Adrenal gland (tissue), 9 donors: ENCODE measurements at regions not wholly inside any gene's neighbourhood (a gene's known extent, or its start where the extent isn't known, plus 50 kb on each side); places are given as distances from the start of the nearest gene placed in this dataset.

Experiments
- DNase-seq, 7 donors: peaks; one replicate each; pipeline ENCODE4 v3.0.0-alpha.2; 2019 to 2020
- H3K27ac ChIP-seq, 5 donors: fragments of 200-600 bp; sonication (generic) in 4 of 5; 1 replicate in 3 of 5; 2 replicates in 2 of 5; pipeline versions ENCODE4 v1.5.1 to v1.8.0; 2016 to 2020; ENCODE audit warnings: mild to moderate bottlenecking in 1 of 5
- H3K27me3 ChIP-seq: fragments of 200-600 bp; 2 replicates; pipeline ENCODE4 v1.8.0; 2021
- H3K36me3 ChIP-seq, 2 donors: fragments of 200-600 bp; replicated peaks in 1 of 2; 1 replicate in 1 of 2; 2 replicates in 1 of 2; pipeline versions ENCODE4 v1.5.1 to v1.8.0; 2018 to 2022
- H3K4me1 ChIP-seq, 2 donors: fragments of 200-600 bp; replicated peaks in 1 of 2; 1 replicate in 1 of 2; 2 replicates in 1 of 2; pipeline versions ENCODE4 v1.5.1 to v1.8.0; 2018 to 2021
- H3K4me3 ChIP-seq, 4 donors: fragments of 200-600 bp; sonication (generic) in 3 of 4; one replicate each; pipeline ENCODE4 v1.5.1; 2016 to 2018
- H3K9me3 ChIP-seq, 3 donors: fragments of 200-600 bp; sonication (generic) in 1 of 3; replicated peaks in 1 of 3; 1 replicate in 2 of 3; 2 replicates in 1 of 3; pipeline versions ENCODE4 v1.5.1 to v1.8.0; 2016 to 2021
- POLR2A ChIP-seq, 2 donors: fragments of 450-650 bp; IDR thresholded peaks; one replicate each; pipeline ENCODE4 v1.6.1; 2017; ENCODE audit warnings: antibody characterized with exemption in 2 of 2, mild to moderate bottlenecking in 2 of 2, moderate library complexity in 1 of 2
- WGBS, 4 donors: extraction: QIAGEN DNeasy Blood & Tissue Kit in 2 of 4; methylation state at CpG; one replicate each; pipeline versions ENCODE4 v1.1.5 to v1.1.7; 2013 to 2017; 5-methylcytosine and 5-hydroxymethylcytosine counted together
- intact Hi-C, 2 donors: fragments of 100-400 bp; cut with DNase I; formaldehyde crosslinking; loops; one replicate each; pipeline versions ENCODE4 v1.14.1 to v1.15.0; 2022 to 2023
- TF ChIP-seq, protein P1 (sequence below), 6 experiments: fragments of 450-650 bp in 4 of 6; fragments of 200-600 bp in 2 of 6; sonication (generic) in 1 of 6; IDR thresholded peaks; 1 replicate in 5 of 6; 2 replicates in 1 of 6; pipeline versions ENCODE4 v1.5.1 to v1.8.0; 2016 to 2021; ENCODE audit warnings: antibody characterized with exemption in 6 of 6, mild to moderate bottlenecking in 2 of 6, moderate library complexity in 1 of 6
- donor health status: healthy with polysubstance abuse.
- donor health status: Bipolar disorder and iron deficiency.
- donor health status: DM: yes; HTN: yes; CAD: no.
- donor health status: DM: no; HTN: no; CAD: no.
- donor health status: DM: no; HTN: no; CAD: no.

DNA sequence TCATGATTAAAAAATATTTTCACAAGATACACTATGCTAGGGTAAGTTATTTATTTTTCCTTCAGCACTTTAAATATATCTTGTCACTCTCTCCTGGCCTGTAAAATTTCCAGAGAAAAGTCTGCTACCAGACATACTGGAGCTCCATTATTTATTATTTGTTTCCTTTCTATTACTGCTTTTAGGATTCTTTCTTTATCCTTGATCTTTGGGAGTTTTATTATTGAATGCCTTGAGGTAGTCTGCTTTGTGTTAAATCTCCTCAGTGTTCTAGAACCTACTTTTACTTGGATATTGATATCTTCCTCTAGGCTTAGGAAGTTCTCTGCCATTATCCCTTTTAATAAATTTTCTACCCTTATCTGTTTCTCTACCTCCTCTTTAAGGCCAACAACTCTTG lies 142.0 kb upstream of the TGFBR2 start:
- intact Hi-C loops, result no loop called here
- no peak for DNase-seq
- Histone ChIP-seq H3K9me3 (no peaks in the 10 kb centered on the region), H3K36me3 (no peaks in the 10 kb centered on the region), H3K4me1 (no peaks in the 10 kb centered on the region), H3K4me3 (no peak overlapping the region), H3K27ac (no peak overlapping the region), H3K27me3 (no peaks in the 10 kb centered on the region)
- TF ChIP-seq POLR2A (IDR thresholded peaks at IDR 0.05), result no peak
- TF ChIP-seq, protein P1, sequence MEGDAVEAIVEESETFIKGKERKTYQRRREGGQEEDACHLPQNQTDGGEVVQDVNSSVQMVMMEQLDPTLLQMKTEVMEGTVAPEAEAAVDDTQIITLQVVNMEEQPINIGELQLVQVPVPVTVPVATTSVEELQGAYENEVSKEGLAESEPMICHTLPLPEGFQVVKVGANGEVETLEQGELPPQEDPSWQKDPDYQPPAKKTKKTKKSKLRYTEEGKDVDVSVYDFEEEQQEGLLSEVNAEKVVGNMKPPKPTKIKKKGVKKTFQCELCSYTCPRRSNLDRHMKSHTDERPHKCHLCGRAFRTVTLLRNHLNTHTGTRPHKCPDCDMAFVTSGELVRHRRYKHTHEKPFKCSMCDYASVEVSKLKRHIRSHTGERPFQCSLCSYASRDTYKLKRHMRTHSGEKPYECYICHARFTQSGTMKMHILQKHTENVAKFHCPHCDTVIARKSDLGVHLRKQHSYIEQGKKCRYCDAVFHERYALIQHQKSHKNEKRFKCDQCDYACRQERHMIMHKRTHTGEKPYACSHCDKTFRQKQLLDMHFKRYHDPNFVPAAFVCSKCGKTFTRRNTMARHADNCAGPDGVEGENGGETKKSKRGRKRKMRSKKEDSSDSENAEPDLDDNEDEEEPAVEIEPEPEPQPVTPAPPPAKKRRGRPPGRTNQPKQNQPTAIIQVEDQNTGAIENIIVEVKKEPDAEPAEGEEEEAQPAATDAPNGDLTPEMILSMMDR (IDR thresholded peaks at IDR 0.05), result no peak

DNA sequence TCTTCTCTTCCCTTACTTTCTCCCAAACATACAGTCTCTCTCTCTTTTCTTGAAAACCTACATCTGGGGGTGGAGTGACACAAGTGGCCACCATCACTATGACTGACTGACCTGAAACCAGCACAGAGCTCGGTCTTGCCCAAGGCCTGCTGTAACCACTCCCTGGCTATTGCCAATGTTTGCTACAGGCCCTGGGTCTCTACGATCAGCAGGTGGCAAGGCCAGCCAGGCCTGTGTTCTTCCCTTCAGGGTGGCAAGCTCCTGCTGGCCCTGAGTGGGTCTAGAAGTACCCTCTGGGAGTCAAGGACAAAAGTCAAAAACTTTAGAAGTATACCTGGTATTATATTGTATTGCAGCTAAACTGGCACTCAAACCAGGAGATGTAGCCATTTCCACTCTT lies 140.9 kb upstream of the TGFBR2 start:
- H3K27me3 ChIP-seq, result no peaks in the 10 kb centered on the region
- 92 to 100% (median 94%) methylated on average over 2 of the region's 2 CpGs for WGBS, 4 donors
- TF ChIP-seq, protein P1 (IDR thresholded peaks at IDR 0.05), result no peak
- TF ChIP-seq POLR2A (IDR thresholded peaks at IDR 0.05), result no peak
- H3K27ac ChIP-seq, result no peak overlapping the region
- intact Hi-C loops, result no loop called here
- DNase-seq, result no peak
- no peak overlapping the region for H3K4me3 ChIP-seq
- no peaks in the 10 kb centered on the region for H3K36me3 ChIP-seq
- no peaks in the 10 kb centered on the region for H3K9me3 ChIP-seq
- H3K4me1 ChIP-seq, result no peaks in the 10 kb centered on the region

DNA sequence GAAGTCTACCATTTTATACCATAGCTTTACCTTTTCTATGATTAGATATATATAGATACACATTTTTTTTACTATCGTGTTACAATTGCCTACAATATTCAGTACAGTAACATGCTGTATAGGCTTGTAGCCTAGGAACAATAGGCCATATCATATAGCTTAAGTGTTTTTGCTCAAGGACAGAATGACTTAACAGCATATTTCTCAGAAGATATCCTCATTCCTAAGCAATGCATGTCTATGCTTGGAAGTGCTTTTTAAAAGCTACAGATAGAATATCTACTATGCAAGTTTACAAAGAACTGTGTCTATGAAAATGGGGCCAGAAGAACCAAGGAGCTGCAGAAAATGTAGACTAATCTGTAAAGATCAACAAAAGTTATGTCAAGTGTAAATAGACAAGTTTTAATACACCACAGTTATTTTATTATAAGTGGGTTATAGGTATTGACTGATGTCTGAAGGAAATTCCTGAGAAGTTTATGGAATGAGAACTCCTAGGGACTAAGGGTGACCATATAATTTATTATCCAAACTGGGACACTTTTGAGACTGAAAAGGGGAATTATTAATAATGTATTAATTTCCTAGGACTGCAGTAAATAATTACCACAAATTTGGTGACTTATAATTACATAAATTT lies 138.7 kb upstream of the TGFBR2 start:
- H3K9me3 ChIP-seq, result no peaks in the 10 kb centered on the region
- no peak overlapping the region for H3K27ac ChIP-seq
- intact Hi-C loops, result no loop called here
- no peak for TF ChIP-seq POLR2A (IDR thresholded peaks at IDR 0.05)
- TF ChIP-seq, protein P1 (IDR thresholded peaks at IDR 0.05), result no peak
- H3K36me3 ChIP-seq, result no peaks in the 10 kb centered on the region
- H3K27me3 ChIP-seq, result no peaks in the 10 kb centered on the region
- DNase-seq, result no peak
- no peak overlapping the region for H3K4me3 ChIP-seq
- 87 to 97% (median 93%) methylated on average over 1 of the region's 1 CpG for WGBS, 4 donors
- peaks cover 0 to 5% of the 10 kb centered on the region in 2 donors for H3K4me1 ChIP-seq

DNA sequence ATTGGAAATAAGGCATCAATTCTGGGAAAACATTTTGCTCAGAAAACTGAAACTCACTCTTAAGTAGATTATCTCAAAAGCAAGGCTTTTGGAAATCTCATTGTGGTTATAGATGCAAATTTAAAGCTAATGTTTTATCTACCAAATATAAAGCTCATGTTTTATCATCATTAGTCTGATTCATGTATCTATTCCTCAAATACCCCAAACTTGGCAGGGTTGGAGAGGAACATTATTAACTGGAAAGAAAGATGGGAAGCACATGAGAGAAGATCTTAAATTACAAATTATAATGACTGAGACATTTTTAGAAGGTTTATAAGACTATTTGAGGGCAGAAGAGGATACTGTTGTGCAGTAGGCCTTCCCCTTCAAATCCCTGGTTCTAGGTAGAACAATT lies 137.3 kb upstream of the TGFBR2 start:
- no peaks in the 10 kb centered on the region for H3K27me3 ChIP-seq
- no peak overlapping the region for H3K4me3 ChIP-seq
- TF ChIP-seq, protein P1 (IDR thresholded peaks at IDR 0.05), result no peak
- H3K36me3 ChIP-seq, result no peaks in the 10 kb centered on the region
- no peak for DNase-seq
- H3K27ac ChIP-seq, result no peak overlapping the region
- H3K9me3 ChIP-seq, result no peaks in the 10 kb centered on the region
- intact Hi-C loops, result no loop called here
- peaks cover 0 to 16% of the 10 kb centered on the region in 2 donors for H3K4me1 ChIP-seq
